SK-N-MC (cell line): ENCODE measurements at regions not wholly inside any gene's neighbourhood (a gene's known extent, or its start where the extent isn't known, plus 50 kb on each side); places are given as distances from the start of the nearest gene placed in this dataset.
A peak's percentile ranks its signal among the peaks of the same experiment; 100 is the strongest.

Experiments
- DNase-seq: peaks from one replicate; pipeline ENCODE4 v3.0.0-alpha.2; 2011; ENCODE audit warnings: low read depth, low spot score
- H3K27ac ChIP-seq: fragments of 200-600 bp; sonication (generic); 2 replicates; pipeline ENCODE4 v1.5.1; 2016; ENCODE audit warnings: mixed run types
- H3K36me3 ChIP-seq: fragments of 200-600 bp; sonication (generic); 2 replicates; pipeline ENCODE4 v1.6.1; 2017; ENCODE audit warnings: antibody characterized with exemption, low read length, mixed read lengths; ENCODE audit not compliant: insufficient read depth
- H3K4me3 ChIP-seq: fragments of 200-600 bp; sonication (generic); 2 replicates; pipeline ENCODE4 v1.5.1; 2016
- H3K9ac ChIP-seq: fragments of 200-600 bp; sonication (generic); 2 replicates; pipeline ENCODE4 v1.8.0; 2017; ENCODE audit warnings: mixed run types, mixed read lengths; ENCODE audit not compliant: insufficient read length
- H3K9me3 ChIP-seq: fragments of 200-600 bp; sonication (generic); 2 replicates; pipeline ENCODE4 v1.6.1; 2017; ENCODE audit warnings: low read depth, mild to moderate bottlenecking, antibody characterized with exemption, low read length, moderate library complexity, mixed read lengths
- EZH2 ChIP-seq: fragments of 200-600 bp; sonication (generic); IDR thresholded peaks from one replicate; pipeline ENCODE4 v1.6.1; 2017; ENCODE audit warnings: antibody characterized with exemption
- FOXP2 ChIP-seq: optimal IDR thresholded peaks from 2 replicates; pipeline ENCODE3; 2011; ENCODE audit warnings: mild to moderate bottlenecking, moderate library complexity; ENCODE audit not compliant: insufficient read depth; ENCODE audit errors: extremely low read length, control extremely low read depth
- POLR2AphosphoS5 ChIP-seq: IDR thresholded peaks from 2 replicates; pipeline ENCODE4 v1.6.1; 2012; ENCODE audit warnings: mild to moderate bottlenecking, low read depth, low read length, borderline replicate concordance

- no peaks in the 10 kb centered on the region for H3K9me3 ChIP-seq
- H3K27ac ChIP-seq: no peak overlapping the region
- H3K9ac ChIP-seq: no peak overlapping the region
- no peak for TF ChIP-seq FOXP2
- no peak for DNase-seq
- H3K36me3 ChIP-seq: no peaks in the 10 kb centered on the region
- no peak overlapping the region for H3K4me3 ChIP-seq
Measured at GRCh38 chr10:36375107-36375506, 733.0 kb upstream of the FZD8 start.

GRCh38 chr10:36373424-36374096 is 731.5 kb upstream of the FZD8 start:
- Histone ChIP-seq H3K9ac (no peak overlapping the region), H3K9me3 (no peaks in the 10 kb centered on the region), H3K36me3 (no peaks in the 10 kb centered on the region), H3K4me3 (no peak overlapping the region), H3K27ac (no peak overlapping the region)
- TF ChIP-seq POLR2AphosphoS5 (no peak), FOXP2 (no peak), EZH2 (no peak)
- no peak for DNase-seq

GRCh38 chr10:36367362-36367761 is 725.3 kb upstream of the FZD8 start:
- no peak overlapping the region for H3K27ac ChIP-seq
- H3K36me3 ChIP-seq: no peaks in the 10 kb centered on the region
- no peaks in the 10 kb centered on the region for H3K9me3 ChIP-seq
- H3K4me3 ChIP-seq: no peak overlapping the region
- TF ChIP-seq FOXP2: no peak
- TF ChIP-seq POLR2AphosphoS5: no peak
- no peak for TF ChIP-seq EZH2
- H3K9ac ChIP-seq: no peak overlapping the region
- peak; percentile 8 for DNase-seq

GRCh38 chr10:36366843-36367242 is 724.7 kb upstream of the FZD8 start:
- no peaks in the 10 kb centered on the region for H3K36me3 ChIP-seq
- TF ChIP-seq EZH2 (no peak), POLR2AphosphoS5 (no peak), FOXP2 (no peak)
- H3K9ac ChIP-seq: no peak overlapping the region
- H3K4me3 ChIP-seq: no peak overlapping the region
- no peak overlapping the region for H3K27ac ChIP-seq
- DNase-seq: no peak
- H3K9me3 ChIP-seq: no peaks in the 10 kb centered on the region

GRCh38 chr10:36366065-36366464 is 724.0 kb upstream of the FZD8 start:
- H3K9ac ChIP-seq: no peak overlapping the region
- no peak for DNase-seq
- no peaks in the 10 kb centered on the region for H3K36me3 ChIP-seq
- H3K27ac ChIP-seq: no peak overlapping the region
- no peak overlapping the region for H3K4me3 ChIP-seq
- TF ChIP-seq FOXP2 (no peak), EZH2 (no peak), POLR2AphosphoS5 (no peak)
- no peaks in the 10 kb centered on the region for H3K9me3 ChIP-seq

GRCh38 chr10:36362257-36362656 is 720.2 kb upstream of the FZD8 start:
- no peak overlapping the region for H3K27ac ChIP-seq
- no peak overlapping the region for H3K9ac ChIP-seq
- no peak for TF ChIP-seq POLR2AphosphoS5
- no peak for TF ChIP-seq FOXP2
- no peak for TF ChIP-seq EZH2
- no peak overlapping the region for H3K4me3 ChIP-seq
- H3K36me3 ChIP-seq: no peaks in the 10 kb centered on the region
- H3K9me3 ChIP-seq: no peaks in the 10 kb centered on the region
- DNase-seq: no peak

- DNase-seq: no peak
- TF ChIP-seq EZH2 (no peak), FOXP2 (no peak), POLR2AphosphoS5 (no peak)
- Histone ChIP-seq H3K36me3 (no peaks in the 10 kb centered on the region), H3K9me3 (no peaks in the 10 kb centered on the region), H3K9ac (no peak overlapping the region), H3K4me3 (no peak overlapping the region), H3K27ac (no peak overlapping the region)
Measured at GRCh38 chr10:36358736-36359135, 716.6 kb upstream of the FZD8 start.

- no peaks in the 10 kb centered on the region for H3K36me3 ChIP-seq
- TF ChIP-seq FOXP2 (no peak), EZH2 (no peak), POLR2AphosphoS5 (no peak)
- no peak overlapping the region for H3K9ac ChIP-seq
- no peaks in the 10 kb centered on the region for H3K9me3 ChIP-seq
- H3K27ac ChIP-seq: no peak overlapping the region
- DNase-seq: no peak
- no peak overlapping the region for H3K4me3 ChIP-seq
Measured at GRCh38 chr10:36354633-36355032, 712.5 kb upstream of the FZD8 start.

GRCh38 chr10:36351159-36351558 is 709.1 kb upstream of the FZD8 start:
- H3K4me3 ChIP-seq: no peak overlapping the region
- TF ChIP-seq POLR2AphosphoS5 (no peak), FOXP2 (no peak), EZH2 (no peak)
- no peaks in the 10 kb centered on the region for H3K36me3 ChIP-seq
- no peaks in the 10 kb centered on the region for H3K9me3 ChIP-seq
- no peak for DNase-seq
- H3K9ac ChIP-seq: no peak overlapping the region
- H3K27ac ChIP-seq: no peak overlapping the region
